H1 (cell line): ENCODE measurements at regions not wholly inside any gene's neighbourhood (a gene's known extent, or its start where the extent isn't known, plus 50 kb on each side); places are given as distances from the start of the nearest gene placed in this dataset.
A peak's percentile ranks its signal among the peaks of the same experiment; 100 is the strongest.

Experiments used
- CTCF ChIA-PET: fragments of 300-600 bp; sonication (Branson Sonifier 250); formaldehyde crosslinking; loops from one replicate; lab custom pipeline; 2021; ENCODE audit not compliant: partially characterized antibody; lab: Charles Lee
- POLR2A ChIA-PET: fragments of 300-600 bp; sonication (Branson Sonifier 250); formaldehyde crosslinking; loops from one replicate; lab custom pipeline; 2021; ENCODE audit warnings: inconsistent platforms; ENCODE audit not compliant: partially characterized antibody; lab: Charles Lee
- DNase-seq, 2 experiments: peaks; one replicate each; pipeline versions ENCODE4 v3.0.0 to v3.0.0-alpha.2; 2010 to 2022; ENCODE audit warnings: low spot score in 2 of 2, low read depth in 1 of 2, mixed read lengths in 1 of 2
- FAIRE-seq: peaks from 2 replicates; lab custom pipeline; 2011; peaks lifted over from hg19 to GRCh38; lab: Jason Lieb, UNC
- H2AFZ ChIP-seq: 2 replicates; pipeline ENCODE4 v1.8.1; 2012; ENCODE audit warnings: low read length, inconsistent platforms
- H2AK5ac ChIP-seq: 2 replicates; pipeline ENCODE4 v1.6.1; 2013; ENCODE audit warnings: low read depth, low read length
- H2BK120ac ChIP-seq: replicated peaks from 2 replicates; pipeline ENCODE3; 2013; ENCODE audit warnings: low read depth, low read length, inconsistent platforms
- H2BK12ac ChIP-seq: 2 replicates; pipeline ENCODE4 v1.6.1; 2013; ENCODE audit warnings: low read depth, low read length
- H2BK15ac ChIP-seq: 2 replicates; pipeline ENCODE4 v1.6.1; 2013; ENCODE audit warnings: low read length
- H2BK20ac ChIP-seq: 2 replicates; pipeline ENCODE4 v1.6.1; 2013; ENCODE audit warnings: low read length
- H2BK5ac ChIP-seq: 2 replicates; pipeline ENCODE4 v1.6.1; 2013; ENCODE audit warnings: low read depth, low read length
- H3K14ac ChIP-seq: 2 replicates; pipeline ENCODE4 v1.6.1; 2013; ENCODE audit warnings: inconsistent platforms; ENCODE audit not compliant: insufficient read length
- H3K18ac ChIP-seq: 2 replicates; pipeline ENCODE4 v1.6.1; 2013; ENCODE audit warnings: low read length; ENCODE audit errors: extremely low read depth
- H3K23ac ChIP-seq: 2 replicates; pipeline ENCODE4 v1.6.1; 2013; ENCODE audit warnings: inconsistent platforms; ENCODE audit not compliant: insufficient read length
- H3K23me2 ChIP-seq: 2 replicates; pipeline ENCODE4 v1.6.1; 2013; ENCODE audit warnings: low read depth, low read length
- H3K27ac ChIP-seq: 2 replicates; pipeline ENCODE4 v1.6.1; 2011; ENCODE audit warnings: low read depth, low read length, inconsistent platforms
- H3K27me3 ChIP-seq, 4 experiments: replicated peaks in 1 of 4; 1 replicate in 1 of 4; 2 replicates in 3 of 4; pipeline versions ENCODE4 v1.6.1 to v1.8.1; 2011 to 2013; ENCODE audit warnings: low read length in 3 of 4, mild to moderate bottlenecking in 3 of 4, inconsistent platforms in 2 of 4, mixed read lengths in 2 of 4, moderate library complexity in 1 of 4; ENCODE audit not compliant: control insufficient read depth in 3 of 4, insufficient read depth in 3 of 4; ENCODE audit errors: extremely low read depth in 1 of 4
- H3K36me3 ChIP-seq, 4 experiments: 2 replicates each; pipeline versions ENCODE4 v1.6.1 to v1.8.1; 2011 to 2013; ENCODE audit warnings: mild to moderate bottlenecking in 4 of 4, low read length in 3 of 4, moderate library complexity in 2 of 4, control low read depth in 1 of 4, inconsistent platforms in 1 of 4; ENCODE audit not compliant: insufficient read depth in 4 of 4, control insufficient read depth in 2 of 4
- H3K4ac ChIP-seq: replicated peaks from 2 replicates; pipeline ENCODE3; 2013; ENCODE audit warnings: low read length, low read depth, mixed read lengths, inconsistent platforms; ENCODE audit not compliant: insufficient read length
- H3K4me1 ChIP-seq, 4 experiments: replicated peaks in 1 of 4; 1 replicate in 1 of 4; 2 replicates in 3 of 4; pipeline versions ENCODE4 v1.6.1 to v1.8.1; 2011 to 2013; ENCODE audit warnings: low read length in 3 of 4, inconsistent platforms in 2 of 4, mixed read lengths in 1 of 4; ENCODE audit not compliant: insufficient read depth in 4 of 4, control insufficient read depth in 3 of 4
- H3K4me2 ChIP-seq, 2 experiments: 2 replicates each; pipeline versions ENCODE4 v1.6.1 to v1.8.1; 2011 to 2013; ENCODE audit warnings: low read depth in 2 of 2, low read length in 2 of 2, control low read depth in 1 of 2, inconsistent platforms in 1 of 2, mild to moderate bottlenecking in 1 of 2; ENCODE audit not compliant: insufficient read depth in 1 of 2
- H3K4me3 ChIP-seq, 4 experiments: fragments of 200-600, 300-600 bp in 1 of 4; sonication (generic), shearing (Covaris generic), sonication (Bioruptor Twin) in 1 of 4; 2 replicates each; pipeline versions ENCODE4 v1.5.1 to v1.8.1; 2011 to 2016; ENCODE audit warnings: low read length in 4 of 4, low read depth in 3 of 4, control low read depth in 2 of 4, inconsistent platforms in 2 of 4, mild to moderate bottlenecking in 2 of 4, mixed read lengths in 1 of 4, moderate library complexity in 1 of 4; ENCODE audit not compliant: insufficient read depth in 2 of 4; ENCODE audit errors: extremely low read depth in 1 of 4
- H3K56ac ChIP-seq: replicated peaks from 2 replicates; pipeline ENCODE3; 2013; ENCODE audit warnings: low read depth, mild to moderate bottlenecking, mixed read lengths, low read length, inconsistent platforms; ENCODE audit not compliant: insufficient read length
- H3K79me1 ChIP-seq: 2 replicates; pipeline ENCODE4 v1.6.1; 2013; ENCODE audit warnings: low read depth, low read length, control low read depth
- H3K79me2 ChIP-seq, 2 experiments: 2 replicates each; pipeline versions ENCODE4 v1.6.1 to v1.8.1; 2012 to 2013; ENCODE audit warnings: low read length in 2 of 2, mild to moderate bottlenecking in 2 of 2, inconsistent platforms in 1 of 2; ENCODE audit not compliant: insufficient read depth in 2 of 2, control insufficient read depth in 1 of 2
- H3K9ac ChIP-seq, 4 experiments: replicated peaks in 1 of 4; 1 replicate in 1 of 4; 2 replicates in 3 of 4; pipeline versions ENCODE4 v1.6.1 to v1.8.1; 2011 to 2013; ENCODE audit warnings: low read depth in 3 of 4, low read length in 3 of 4, control low read depth in 2 of 4, mild to moderate bottlenecking in 2 of 4, moderate library complexity in 2 of 4, inconsistent platforms in 1 of 4; ENCODE audit errors: extremely low read depth in 1 of 4
- H3K9me3 ChIP-seq, 2 experiments: 2 replicates each; pipeline versions ENCODE4 v1.6.1 to v1.8.1; 2012 to 2013; ENCODE audit warnings: mild to moderate bottlenecking in 2 of 2, moderate library complexity in 2 of 2, control low read depth in 1 of 2, inconsistent platforms in 1 of 2, low read depth in 1 of 2, low read length in 1 of 2, mixed read lengths in 1 of 2; ENCODE audit not compliant: insufficient read depth in 2 of 2
- H4K20me1 ChIP-seq, 2 experiments: replicated peaks in 1 of 2; 2 replicates each; pipeline versions ENCODE3 to v1.8.1; 2011 to 2013; ENCODE audit warnings: inconsistent platforms in 2 of 2, low read length in 2 of 2, mild to moderate bottlenecking in 1 of 2; ENCODE audit not compliant: insufficient read depth in 2 of 2, control insufficient read depth in 1 of 2
- H4K5ac ChIP-seq: 2 replicates; pipeline ENCODE4 v1.6.1; 2013; ENCODE audit warnings: low read length, low read depth, mixed read lengths, inconsistent platforms; ENCODE audit not compliant: insufficient read length
- H4K8ac ChIP-seq: 2 replicates; pipeline ENCODE4 v1.8.0; 2013; ENCODE audit warnings: mild to moderate bottlenecking, moderate library complexity, low read length, inconsistent platforms; ENCODE audit not compliant: insufficient read depth; ENCODE audit errors: extremely low read depth
- H4K91ac ChIP-seq: replicated peaks from 2 replicates; pipeline ENCODE3; 2013; ENCODE audit warnings: low read length, mixed read lengths, inconsistent platforms; ENCODE audit not compliant: insufficient read length
- CBX5 ChIP-seq: fragments of 300-800, 300-1000 bp; sonication (generic); IDR thresholded peaks from 2 replicates; pipeline ENCODE4 v1.7.1; 2016; ENCODE audit warnings: antibody characterized with exemption, low read length, low read depth
- CBX8 ChIP-seq: fragments of 300-800, 300-1000 bp; sonication (generic); IDR thresholded peaks from 2 replicates; pipeline ENCODE4 v1.7.1; 2016; ENCODE audit warnings: low read depth, low read length, borderline replicate concordance
- CHD1 ChIP-seq: IDR thresholded peaks from 2 replicates; pipeline ENCODE4 v1.6.1; 2012; ENCODE audit warnings: low read depth, low read length, improper control_type of control experiment
- E2F6 ChIP-seq: IDR thresholded peaks from 2 replicates; pipeline ENCODE4 v1.6.1; 2012; ENCODE audit warnings: inconsistent platforms
- EZH2 ChIP-seq: fragments of 200-600 bp; sonication (generic); IDR thresholded peaks from 2 replicates; pipeline ENCODE4 v1.7.1; 2012; ENCODE audit warnings: low read depth, mild to moderate bottlenecking, moderate library complexity, low read length, inconsistent platforms; ENCODE audit not compliant: severe bottlenecking
- NANOG ChIP-seq: IDR thresholded peaks from 2 replicates; pipeline ENCODE4 v1.6.1; 2011; ENCODE audit warnings: low read length, low read depth, mild to moderate bottlenecking, inconsistent platforms; ENCODE audit not compliant: insufficient read depth, poor library complexity, severe bottlenecking
- NRF1 ChIP-seq: IDR thresholded peaks from 2 replicates; pipeline ENCODE4 v1.6.1; 2011; ENCODE audit warnings: mild to moderate bottlenecking, low read depth, low read length, improper control_type of control experiment
- RBBP5 ChIP-seq: IDR thresholded peaks from 2 replicates; pipeline ENCODE4 v1.7.1; 2012; ENCODE audit warnings: low read depth, mild to moderate bottlenecking, inconsistent platforms, low read length, moderate library complexity, borderline replicate concordance
- SAP30 ChIP-seq: fragments of 300-600 bp; sonication (generic); IDR thresholded peaks from 2 replicates; pipeline ENCODE4 v1.7.1; 2012; ENCODE audit warnings: low read length, moderate library complexity, mild to moderate bottlenecking, inconsistent platforms; ENCODE audit not compliant: insufficient read depth, insufficient replicate concordance
- SP4 ChIP-seq: IDR thresholded peaks from 2 replicates; pipeline ENCODE4 v1.6.1; 2012; ENCODE audit warnings: low read length, inconsistent platforms
- TEAD4 ChIP-seq: IDR thresholded peaks from 2 replicates; pipeline ENCODE4 v1.6.1; 2012; ENCODE audit warnings: low read depth, low read length, inconsistent platforms, mixed read lengths
- WGBS, 2 experiments: shearing (Covaris generic) in 1 of 2; methylation state at CpG; one replicate each; pipeline versions ENCODE4 v1.1.6 to v1.1.7; 2013 to 2015; ENCODE audit warnings: low lambda C conversion rate in 2 of 2, mixed read lengths in 2 of 2, inconsistent platforms in 1 of 2, low coverage in 1 of 2, missing lambda C conversion rate in 1 of 2; ENCODE audit not compliant: insufficient replicate concordance in 2 of 2, insufficient coverage in 1 of 2, insufficient read length in 1 of 2; ENCODE audit errors: extremely low coverage in 1 of 2, missing lambda C conversion rate in 1 of 2; 5-methylcytosine and 5-hydroxymethylcytosine counted together
- TF ChIP-seq, protein P1 (sequence below): IDR thresholded peaks from 2 replicates; pipeline ENCODE4 v1.6.1; 2012; ENCODE audit warnings: inconsistent platforms

DNA sequence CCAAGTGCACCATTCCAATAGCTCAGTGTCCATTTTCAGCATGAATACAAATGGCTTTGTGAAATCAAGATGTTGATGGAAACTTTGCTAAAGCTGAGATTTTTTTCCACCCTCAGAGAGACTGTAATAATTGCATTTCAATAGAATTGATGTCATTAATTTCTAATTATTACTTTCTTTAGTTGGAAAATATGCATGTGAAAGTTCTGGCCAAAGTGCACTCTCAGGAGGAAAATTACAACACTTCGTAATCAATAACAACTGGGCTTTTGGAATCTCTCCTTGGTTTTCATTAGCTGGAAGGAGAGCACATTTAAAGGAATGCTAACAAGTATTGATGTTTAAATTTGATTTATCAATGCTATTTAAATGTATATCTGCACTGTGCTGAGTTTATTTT is 529.5 kb upstream of the CDH8 start:
- Histone ChIP-seq H2BK12ac (no peak overlapping the region), H2BK15ac (no peak overlapping the region), H3K27ac (no peak overlapping the region), H3K23ac (no peak overlapping the region), H2AFZ (no peak overlapping the region), H2BK120ac (no peak overlapping the region), H2BK20ac (no peak overlapping the region), H3K27me3 (no peaks in the 10 kb centered on the region), H3K4me1 (no peaks in the 10 kb centered on the region), H3K14ac (no peak overlapping the region), H2BK5ac (no peak overlapping the region), H3K56ac (peak overlapping the region; percentile 9), H3K23me2 (no peaks in the 10 kb centered on the region), H4K8ac (no peak overlapping the region), H4K20me1 (no peaks in the 10 kb centered on the region), H3K36me3 (no peaks in the 10 kb centered on the region), H3K79me1 (no peaks in the 10 kb centered on the region), H3K18ac (no peak overlapping the region), H3K4me2 (no peak overlapping the region), H4K91ac (no peak overlapping the region), H3K79me2 (no peaks in the 10 kb centered on the region), H3K4ac (no peak overlapping the region), H2AK5ac (no peak overlapping the region), H4K5ac (no peak overlapping the region), H3K9me3 (no peaks in the 10 kb centered on the region), H3K4me3 (no peak overlapping the region), H3K9ac (no peak overlapping the region)
- WGBS, 2 experiments: 84% methylated on average over 1 of the region's 1 CpG; no CpG with 5 or more reads in 1 of the 2 experiments
- ChIA-PET CTCF (interaction anchor here (1.1 kb wide), 1 partner anchor 11 kb away, joined by 3 read pairs; no protein-coding TSS in a partner anchor), POLR2A (no interaction called here)
- DNase-seq (no peak), FAIRE-seq (no peak)
- TF ChIP-seq RBBP5 (no peak), EZH2 (no peak), CBX5 (no peak), NRF1 (no peak), TEAD4 (no peak), SP4 (no peak), CHD1 (no peak), NANOG (no peak), E2F6 (no peak), CBX8 (no peak), SAP30 (no peak)
- TF ChIP-seq, protein P1, sequence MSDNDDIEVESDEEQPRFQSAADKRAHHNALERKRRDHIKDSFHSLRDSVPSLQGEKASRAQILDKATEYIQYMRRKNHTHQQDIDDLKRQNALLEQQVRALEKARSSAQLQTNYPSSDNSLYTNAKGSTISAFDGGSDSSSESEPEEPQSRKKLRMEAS: no peak
